Type B pancreatic cell (in vitro differentiated cells): ENCODE measurements at regions not wholly inside any gene's neighbourhood (a gene's known extent, or its start where the extent isn't known, plus 50 kb on each side); places are given as distances from the start of the nearest gene placed in this dataset.

ENCODE experiments used
- DNase-seq: peaks from one replicate; pipeline ENCODE4 v3.0.0; 2021; ENCODE audit warnings: mixed read lengths; ENCODE audit not compliant: unreplicated experiment; ENCODE audit errors: extremely low spot score
- H3K27ac Mint-ChIP-seq: 2 replicates; pipeline ENCODE4 v1.8.0; 2021; ENCODE audit warnings: mild to moderate bottlenecking, mixed read lengths
- H3K27me3 Mint-ChIP-seq: 2 replicates; pipeline ENCODE4 v1.8.0; 2021; ENCODE audit warnings: mixed read lengths
- H3K36me3 Mint-ChIP-seq: 2 replicates; pipeline ENCODE4 v1.8.0; 2021; ENCODE audit warnings: mixed read lengths
- H3K4me1 Mint-ChIP-seq: one replicate; pipeline ENCODE4 v1.8.0; 2021; ENCODE audit warnings: mixed read lengths; ENCODE audit not compliant: unreplicated experiment
- H3K4me3 Mint-ChIP-seq: 2 replicates; pipeline ENCODE4 v1.8.0; 2021; ENCODE audit warnings: mild to moderate bottlenecking, mixed read lengths
- H3K9me3 Mint-ChIP-seq: 2 replicates; pipeline ENCODE4 v1.8.0; 2021; ENCODE audit warnings: mixed read lengths
- TF ChIP-seq, protein P1 (sequence below): fragments of 200-600 bp; sonication (generic); conservative IDR thresholded peaks from 2 replicates; pipeline ENCODE4 v1.5.0; 2021; ENCODE audit warnings: antibody characterized with exemption, mild to moderate bottlenecking

DNA sequence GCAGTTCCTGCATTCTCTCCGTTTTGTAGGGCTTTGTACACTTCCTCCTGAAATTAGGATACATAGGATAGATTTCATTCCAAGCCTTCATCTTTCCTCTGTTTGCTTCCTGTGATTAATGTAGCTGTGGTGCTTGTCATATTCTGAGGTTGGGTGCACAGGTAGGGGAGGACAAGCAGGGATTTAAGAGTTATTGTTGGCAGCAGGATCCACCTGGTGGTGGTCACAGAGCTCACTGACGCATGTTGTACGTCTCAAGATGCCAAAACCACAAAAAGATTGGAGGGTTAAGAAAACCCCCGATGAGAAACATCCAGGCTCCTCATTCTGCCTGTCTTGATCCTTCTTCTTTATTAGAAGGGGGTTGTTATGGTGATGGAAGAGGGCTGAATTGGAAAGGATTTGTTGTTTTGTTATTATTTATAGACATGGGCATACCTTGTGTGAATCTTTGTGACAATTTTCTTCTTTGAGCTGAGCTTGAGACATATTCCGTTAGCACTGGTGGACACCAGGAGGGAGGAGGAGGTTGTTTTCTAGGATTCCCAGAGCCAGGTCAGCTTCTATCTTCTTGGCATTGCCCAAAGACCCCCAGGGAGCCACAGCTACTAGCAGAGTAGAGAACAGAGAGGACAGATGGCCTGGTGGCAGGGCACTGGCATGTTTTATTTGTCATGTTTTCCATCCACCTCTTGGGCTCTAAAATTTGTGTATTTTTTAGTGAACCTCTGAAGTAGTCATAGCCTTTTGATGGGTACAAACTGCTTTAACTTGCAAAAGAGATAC lies 57.7 kb upstream of the LARS2 start:
- DNase-seq, result no peak
- H3K27me3 Mint-ChIP-seq, result peaks cover 23% of the 10 kb centered on the region
- H3K4me3 Mint-ChIP-seq, result no peak overlapping the region
- H3K9me3 Mint-ChIP-seq, result no peaks in the 10 kb centered on the region
- TF ChIP-seq, protein P1, sequence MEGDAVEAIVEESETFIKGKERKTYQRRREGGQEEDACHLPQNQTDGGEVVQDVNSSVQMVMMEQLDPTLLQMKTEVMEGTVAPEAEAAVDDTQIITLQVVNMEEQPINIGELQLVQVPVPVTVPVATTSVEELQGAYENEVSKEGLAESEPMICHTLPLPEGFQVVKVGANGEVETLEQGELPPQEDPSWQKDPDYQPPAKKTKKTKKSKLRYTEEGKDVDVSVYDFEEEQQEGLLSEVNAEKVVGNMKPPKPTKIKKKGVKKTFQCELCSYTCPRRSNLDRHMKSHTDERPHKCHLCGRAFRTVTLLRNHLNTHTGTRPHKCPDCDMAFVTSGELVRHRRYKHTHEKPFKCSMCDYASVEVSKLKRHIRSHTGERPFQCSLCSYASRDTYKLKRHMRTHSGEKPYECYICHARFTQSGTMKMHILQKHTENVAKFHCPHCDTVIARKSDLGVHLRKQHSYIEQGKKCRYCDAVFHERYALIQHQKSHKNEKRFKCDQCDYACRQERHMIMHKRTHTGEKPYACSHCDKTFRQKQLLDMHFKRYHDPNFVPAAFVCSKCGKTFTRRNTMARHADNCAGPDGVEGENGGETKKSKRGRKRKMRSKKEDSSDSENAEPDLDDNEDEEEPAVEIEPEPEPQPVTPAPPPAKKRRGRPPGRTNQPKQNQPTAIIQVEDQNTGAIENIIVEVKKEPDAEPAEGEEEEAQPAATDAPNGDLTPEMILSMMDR, result no peak
- H3K27ac Mint-ChIP-seq, result no peak overlapping the region
- H3K36me3 Mint-ChIP-seq, result no peaks in the 10 kb centered on the region
- no peaks in the 10 kb centered on the region for H3K4me1 Mint-ChIP-seq

DNA sequence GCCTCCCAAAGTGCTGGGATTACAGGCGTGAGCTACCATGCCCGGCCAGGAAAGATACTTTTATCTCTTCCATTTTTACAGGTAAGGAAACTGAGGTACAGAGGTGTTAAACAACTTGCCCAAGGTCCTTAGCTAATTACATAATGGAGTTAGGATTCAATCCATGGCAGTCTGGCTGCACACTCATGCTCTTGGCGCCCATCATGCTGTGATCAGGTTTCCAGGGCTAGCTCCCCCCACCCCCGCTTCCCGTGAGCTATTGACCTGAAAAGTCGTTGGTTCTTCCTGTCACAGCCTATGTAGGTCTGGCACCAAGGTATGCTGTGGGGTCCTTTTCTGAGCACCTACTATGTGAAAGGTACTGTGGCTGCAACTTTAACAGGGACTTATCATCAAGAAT lies 55.9 kb upstream of the LARS2 start:
- Mint-ChIP-seq H3K27me3 (peaks cover 20% of the 10 kb centered on the region), H3K4me1 (no peaks in the 10 kb centered on the region), H3K27ac (no peak overlapping the region), H3K4me3 (no peak overlapping the region), H3K36me3 (no peaks in the 10 kb centered on the region), H3K9me3 (no peaks in the 10 kb centered on the region)
- no peak for DNase-seq
- TF ChIP-seq, protein P1, result no peak

DNA sequence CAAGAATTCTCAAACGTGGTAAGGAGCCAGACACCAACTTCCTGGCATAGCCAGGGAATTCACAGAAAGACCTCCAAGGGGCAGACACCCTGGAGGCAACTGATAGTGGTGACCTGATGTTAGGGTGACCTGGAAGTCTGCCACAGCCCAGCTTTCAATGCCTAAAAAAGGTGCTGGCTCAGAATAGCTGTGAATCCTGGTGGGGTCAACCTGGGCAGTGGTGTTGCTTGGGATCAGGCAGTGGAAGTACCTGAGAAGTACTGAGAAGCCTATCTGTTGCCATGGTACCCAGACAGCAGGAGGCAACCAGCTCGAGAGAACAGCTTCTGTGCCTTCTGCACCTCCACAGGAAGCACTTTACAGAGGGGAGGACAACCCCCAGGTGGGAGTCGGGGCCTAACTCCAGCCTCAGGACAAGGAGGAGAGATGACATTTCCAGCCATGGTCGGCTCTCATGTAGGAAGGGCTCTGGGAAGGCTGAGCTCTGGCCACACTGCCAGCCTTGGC lies 55.4 kb upstream of the LARS2 start:
- Mint-ChIP-seq H3K27me3 (peaks cover 23% of the 10 kb centered on the region), H3K4me1 (no peaks in the 10 kb centered on the region), H3K4me3 (no peak overlapping the region), H3K36me3 (no peaks in the 10 kb centered on the region), H3K27ac (no peak overlapping the region), H3K9me3 (no peaks in the 10 kb centered on the region)
- no peak for DNase-seq
- TF ChIP-seq, protein P1, result no peak

DNA sequence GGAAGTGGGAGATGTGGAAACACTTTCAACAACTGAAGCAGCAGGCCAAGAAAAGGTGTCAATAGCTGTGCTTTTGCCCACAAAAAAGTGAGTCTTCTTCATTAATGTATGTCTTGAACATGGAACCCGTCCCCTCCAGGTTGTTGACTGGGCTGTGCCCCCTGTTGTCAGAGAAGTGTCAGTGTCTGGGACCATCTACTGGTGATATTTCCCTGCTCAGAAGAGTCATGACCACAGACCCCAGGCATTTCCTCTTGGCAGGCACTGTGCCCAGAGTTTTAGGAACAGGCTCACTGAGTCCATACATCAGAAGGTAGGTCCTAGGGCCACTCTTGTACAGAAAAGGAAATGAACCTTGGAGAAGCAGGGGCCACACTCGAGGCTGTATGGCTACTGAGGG lies 54.8 kb upstream of the LARS2 start:
- Mint-ChIP-seq H3K27ac (no peak overlapping the region), H3K27me3 (peaks cover 28% of the 10 kb centered on the region), H3K4me1 (no peaks in the 10 kb centered on the region), H3K9me3 (no peaks in the 10 kb centered on the region), H3K36me3 (no peaks in the 10 kb centered on the region), H3K4me3 (no peak overlapping the region)
- DNase-seq, result no peak
- TF ChIP-seq, protein P1, result no peak

DNA sequence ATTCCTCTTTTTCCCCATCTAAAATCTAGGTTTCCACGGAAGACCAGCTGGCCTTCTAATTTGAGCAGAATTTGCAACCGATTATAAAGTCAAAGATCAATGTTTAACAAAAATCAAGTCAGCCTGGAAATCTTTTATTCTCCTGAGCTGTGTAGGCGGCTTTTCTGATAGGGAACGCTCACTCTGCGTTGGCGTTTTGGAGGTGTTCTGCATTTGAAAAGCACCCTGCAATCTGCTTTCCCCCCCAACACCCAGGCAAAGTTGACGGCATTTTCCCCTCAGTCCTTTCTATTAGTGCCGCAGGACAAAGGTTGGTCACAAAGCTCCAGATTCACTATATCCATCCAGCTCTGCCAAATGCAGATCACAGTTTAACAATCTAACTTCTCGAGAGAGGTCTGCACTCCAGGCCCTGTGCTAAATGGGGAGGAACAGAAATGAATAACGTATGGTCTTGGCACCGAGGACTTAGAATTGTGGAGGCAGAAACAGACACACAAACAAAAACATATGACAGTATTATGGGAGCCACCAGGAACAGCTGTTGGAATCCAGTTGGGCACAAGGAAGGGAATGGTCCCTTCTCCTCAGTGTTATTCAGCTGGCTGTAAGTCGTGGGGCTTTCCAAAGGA lies 50.4 kb upstream of the LARS2 start:
- Mint-ChIP-seq H3K27me3 (peaks cover 32% of the 10 kb centered on the region), H3K9me3 (no peaks in the 10 kb centered on the region), H3K27ac (no peak overlapping the region), H3K4me1 (no peaks in the 10 kb centered on the region), H3K36me3 (no peaks in the 10 kb centered on the region), H3K4me3 (no peak overlapping the region)
- DNase-seq, result no peak
- TF ChIP-seq, protein P1, result no peak
